H1 (cell line): ENCODE measurements at regions not wholly inside any gene's neighbourhood (a gene's known extent, or its start where the extent isn't known, plus 50 kb on each side); places are given as distances from the start of the nearest gene placed in this dataset.

Experiments used
- CTCF ChIA-PET: fragments of 300-600 bp; sonication (Branson Sonifier 250); formaldehyde crosslinking; loops from one replicate; lab custom pipeline; 2021; ENCODE audit not compliant: partially characterized antibody; lab: Charles Lee
- POLR2A ChIA-PET: fragments of 300-600 bp; sonication (Branson Sonifier 250); formaldehyde crosslinking; loops from one replicate; lab custom pipeline; 2021; ENCODE audit warnings: inconsistent platforms; ENCODE audit not compliant: partially characterized antibody; lab: Charles Lee
- DNase-seq, 2 experiments: peaks; one replicate each; pipeline versions ENCODE4 v3.0.0 to v3.0.0-alpha.2; 2010 to 2022; ENCODE audit warnings: low spot score in 2 of 2, low read depth in 1 of 2, mixed read lengths in 1 of 2
- FAIRE-seq: peaks from 2 replicates; lab custom pipeline; 2011; peaks lifted over from hg19 to GRCh38; lab: Jason Lieb, UNC
- H2AFZ ChIP-seq: 2 replicates; pipeline ENCODE4 v1.8.1; 2012; ENCODE audit warnings: low read length, inconsistent platforms
- H2AK5ac ChIP-seq: 2 replicates; pipeline ENCODE4 v1.6.1; 2013; ENCODE audit warnings: low read depth, low read length
- H2BK120ac ChIP-seq: replicated peaks from 2 replicates; pipeline ENCODE3; 2013; ENCODE audit warnings: low read depth, low read length, inconsistent platforms
- H2BK12ac ChIP-seq: 2 replicates; pipeline ENCODE4 v1.6.1; 2013; ENCODE audit warnings: low read depth, low read length
- H2BK15ac ChIP-seq: 2 replicates; pipeline ENCODE4 v1.6.1; 2013; ENCODE audit warnings: low read length
- H2BK20ac ChIP-seq: 2 replicates; pipeline ENCODE4 v1.6.1; 2013; ENCODE audit warnings: low read length
- H2BK5ac ChIP-seq: 2 replicates; pipeline ENCODE4 v1.6.1; 2013; ENCODE audit warnings: low read depth, low read length
- H3K14ac ChIP-seq: 2 replicates; pipeline ENCODE4 v1.6.1; 2013; ENCODE audit warnings: inconsistent platforms; ENCODE audit not compliant: insufficient read length
- H3K18ac ChIP-seq: 2 replicates; pipeline ENCODE4 v1.6.1; 2013; ENCODE audit warnings: low read length; ENCODE audit errors: extremely low read depth
- H3K23ac ChIP-seq: 2 replicates; pipeline ENCODE4 v1.6.1; 2013; ENCODE audit warnings: inconsistent platforms; ENCODE audit not compliant: insufficient read length
- H3K23me2 ChIP-seq: 2 replicates; pipeline ENCODE4 v1.6.1; 2013; ENCODE audit warnings: low read depth, low read length
- H3K27ac ChIP-seq: 2 replicates; pipeline ENCODE4 v1.6.1; 2011; ENCODE audit warnings: low read depth, low read length, inconsistent platforms
- H3K27me3 ChIP-seq, 4 experiments: replicated peaks in 1 of 4; 1 replicate in 1 of 4; 2 replicates in 3 of 4; pipeline versions ENCODE4 v1.6.1 to v1.8.1; 2011 to 2013; ENCODE audit warnings: low read length in 3 of 4, mild to moderate bottlenecking in 3 of 4, inconsistent platforms in 2 of 4, mixed read lengths in 2 of 4, moderate library complexity in 1 of 4; ENCODE audit not compliant: control insufficient read depth in 3 of 4, insufficient read depth in 3 of 4; ENCODE audit errors: extremely low read depth in 1 of 4
- H3K36me3 ChIP-seq, 4 experiments: 2 replicates each; pipeline versions ENCODE4 v1.6.1 to v1.8.1; 2011 to 2013; ENCODE audit warnings: mild to moderate bottlenecking in 4 of 4, low read length in 3 of 4, moderate library complexity in 2 of 4, control low read depth in 1 of 4, inconsistent platforms in 1 of 4; ENCODE audit not compliant: insufficient read depth in 4 of 4, control insufficient read depth in 2 of 4
- H3K4ac ChIP-seq: replicated peaks from 2 replicates; pipeline ENCODE3; 2013; ENCODE audit warnings: low read length, low read depth, mixed read lengths, inconsistent platforms; ENCODE audit not compliant: insufficient read length
- H3K4me1 ChIP-seq, 4 experiments: replicated peaks in 1 of 4; 1 replicate in 1 of 4; 2 replicates in 3 of 4; pipeline versions ENCODE4 v1.6.1 to v1.8.1; 2011 to 2013; ENCODE audit warnings: low read length in 3 of 4, inconsistent platforms in 2 of 4, mixed read lengths in 1 of 4; ENCODE audit not compliant: insufficient read depth in 4 of 4, control insufficient read depth in 3 of 4
- H3K4me2 ChIP-seq, 2 experiments: 2 replicates each; pipeline versions ENCODE4 v1.6.1 to v1.8.1; 2011 to 2013; ENCODE audit warnings: low read depth in 2 of 2, low read length in 2 of 2, control low read depth in 1 of 2, inconsistent platforms in 1 of 2, mild to moderate bottlenecking in 1 of 2; ENCODE audit not compliant: insufficient read depth in 1 of 2
- H3K4me3 ChIP-seq, 4 experiments: fragments of 200-600, 300-600 bp in 1 of 4; sonication (generic), shearing (Covaris generic), sonication (Bioruptor Twin) in 1 of 4; 2 replicates each; pipeline versions ENCODE4 v1.5.1 to v1.8.1; 2011 to 2016; ENCODE audit warnings: low read length in 4 of 4, low read depth in 3 of 4, control low read depth in 2 of 4, inconsistent platforms in 2 of 4, mild to moderate bottlenecking in 2 of 4, mixed read lengths in 1 of 4, moderate library complexity in 1 of 4; ENCODE audit not compliant: insufficient read depth in 2 of 4; ENCODE audit errors: extremely low read depth in 1 of 4
- H3K56ac ChIP-seq: replicated peaks from 2 replicates; pipeline ENCODE3; 2013; ENCODE audit warnings: low read depth, mild to moderate bottlenecking, mixed read lengths, low read length, inconsistent platforms; ENCODE audit not compliant: insufficient read length
- H3K79me1 ChIP-seq: 2 replicates; pipeline ENCODE4 v1.6.1; 2013; ENCODE audit warnings: low read depth, low read length, control low read depth
- H3K79me2 ChIP-seq, 2 experiments: 2 replicates each; pipeline versions ENCODE4 v1.6.1 to v1.8.1; 2012 to 2013; ENCODE audit warnings: low read length in 2 of 2, mild to moderate bottlenecking in 2 of 2, inconsistent platforms in 1 of 2; ENCODE audit not compliant: insufficient read depth in 2 of 2, control insufficient read depth in 1 of 2
- H3K9ac ChIP-seq, 4 experiments: replicated peaks in 1 of 4; 1 replicate in 1 of 4; 2 replicates in 3 of 4; pipeline versions ENCODE4 v1.6.1 to v1.8.1; 2011 to 2013; ENCODE audit warnings: low read depth in 3 of 4, low read length in 3 of 4, control low read depth in 2 of 4, mild to moderate bottlenecking in 2 of 4, moderate library complexity in 2 of 4, inconsistent platforms in 1 of 4; ENCODE audit errors: extremely low read depth in 1 of 4
- H3K9me3 ChIP-seq, 2 experiments: 2 replicates each; pipeline versions ENCODE4 v1.6.1 to v1.8.1; 2012 to 2013; ENCODE audit warnings: mild to moderate bottlenecking in 2 of 2, moderate library complexity in 2 of 2, control low read depth in 1 of 2, inconsistent platforms in 1 of 2, low read depth in 1 of 2, low read length in 1 of 2, mixed read lengths in 1 of 2; ENCODE audit not compliant: insufficient read depth in 2 of 2
- H4K20me1 ChIP-seq, 2 experiments: replicated peaks in 1 of 2; 2 replicates each; pipeline versions ENCODE3 to v1.8.1; 2011 to 2013; ENCODE audit warnings: inconsistent platforms in 2 of 2, low read length in 2 of 2, mild to moderate bottlenecking in 1 of 2; ENCODE audit not compliant: insufficient read depth in 2 of 2, control insufficient read depth in 1 of 2
- H4K5ac ChIP-seq: 2 replicates; pipeline ENCODE4 v1.6.1; 2013; ENCODE audit warnings: low read length, low read depth, mixed read lengths, inconsistent platforms; ENCODE audit not compliant: insufficient read length
- H4K8ac ChIP-seq: 2 replicates; pipeline ENCODE4 v1.8.0; 2013; ENCODE audit warnings: mild to moderate bottlenecking, moderate library complexity, low read length, inconsistent platforms; ENCODE audit not compliant: insufficient read depth; ENCODE audit errors: extremely low read depth
- H4K91ac ChIP-seq: replicated peaks from 2 replicates; pipeline ENCODE3; 2013; ENCODE audit warnings: low read length, mixed read lengths, inconsistent platforms; ENCODE audit not compliant: insufficient read length
- BACH1 ChIP-seq: IDR thresholded peaks from 2 replicates; pipeline ENCODE4 v1.6.1; 2012; ENCODE audit warnings: low read length, improper control_type of control experiment
- BRCA1 ChIP-seq: IDR thresholded peaks from 2 replicates; pipeline ENCODE4 v1.6.1; 2012; ENCODE audit warnings: low read depth, low read length, improper control_type of control experiment
- GABPA ChIP-seq: IDR thresholded peaks from 2 replicates; pipeline ENCODE4 v1.6.1; 2011; ENCODE audit warnings: mild to moderate bottlenecking, low read length, moderate library complexity, borderline replicate concordance; ENCODE audit not compliant: insufficient read depth
- MAX ChIP-seq: IDR thresholded peaks from 2 replicates; pipeline ENCODE4 v1.6.1; 2012; ENCODE audit warnings: inconsistent platforms
- NANOG ChIP-seq: IDR thresholded peaks from 2 replicates; pipeline ENCODE4 v1.6.1; 2011; ENCODE audit warnings: low read length, low read depth, mild to moderate bottlenecking, inconsistent platforms; ENCODE audit not compliant: insufficient read depth, poor library complexity, severe bottlenecking
- SUZ12 ChIP-seq: fragments of 200-600 bp; sonication (generic); IDR thresholded peaks from 2 replicates; pipeline ENCODE4 v1.6.1; 2012; ENCODE audit warnings: mild to moderate bottlenecking, inconsistent platforms, low read length, moderate library complexity, mixed read lengths
- TBP ChIP-seq: IDR thresholded peaks from 2 replicates; pipeline ENCODE4 v1.6.1; 2011; ENCODE audit warnings: low read depth, low read length, improper control_type of control experiment
- TCF12 ChIP-seq: IDR thresholded peaks from 2 replicates; pipeline ENCODE4 v1.6.1; 2011; ENCODE audit warnings: low read depth, mild to moderate bottlenecking, low read length
- WGBS, 2 experiments: shearing (Covaris generic) in 1 of 2; methylation state at CpG; one replicate each; pipeline versions ENCODE4 v1.1.6 to v1.1.7; 2013 to 2015; ENCODE audit warnings: low lambda C conversion rate in 2 of 2, mixed read lengths in 2 of 2, inconsistent platforms in 1 of 2, low coverage in 1 of 2, missing lambda C conversion rate in 1 of 2; ENCODE audit not compliant: insufficient replicate concordance in 2 of 2, insufficient coverage in 1 of 2, insufficient read length in 1 of 2; ENCODE audit errors: extremely low coverage in 1 of 2, missing lambda C conversion rate in 1 of 2; 5-methylcytosine and 5-hydroxymethylcytosine counted together

GRCh38 chrX:5100004-5100403 is 1128.7 kb downstream of the NLGN4X start:
- Histone ChIP-seq H2BK20ac (no peak overlapping the region), H2BK5ac (no peak overlapping the region), H2BK120ac (no peak overlapping the region), H3K23ac (no peak overlapping the region), H2BK12ac (no peak overlapping the region), H3K4me1 (no peaks in the 10 kb centered on the region), H2BK15ac (no peak overlapping the region), H2AFZ (no peak overlapping the region), H3K14ac (no peak overlapping the region), H4K8ac (no peak overlapping the region), H3K56ac (no peak overlapping the region), H3K4me2 (no peak overlapping the region), H3K4me3 (no peak overlapping the region), H3K9ac (no peak overlapping the region), H3K9me3 (no peaks in the 10 kb centered on the region), H3K23me2 (no peaks in the 10 kb centered on the region), H2AK5ac (no peak overlapping the region), H4K20me1 (no peaks in the 10 kb centered on the region), H3K27me3 (no peaks in the 10 kb centered on the region), H3K4ac (no peak overlapping the region), H4K5ac (no peak overlapping the region), H3K18ac (no peak overlapping the region), H3K27ac (no peak overlapping the region), H3K79me2 (no peaks in the 10 kb centered on the region), H3K79me1 (no peaks in the 10 kb centered on the region), H3K36me3 (no peaks in the 10 kb centered on the region), H4K91ac (no peak overlapping the region)
- TF ChIP-seq BRCA1 (no peak), TCF12 (no peak), SUZ12 (no peak), MAX (no peak), BACH1 (no peak), NANOG (no peak), GABPA (no peak), TBP (no peak)
- FAIRE-seq (no peak), DNase-seq (no peak)
- 95% methylated on average over 8 of the region's 8 CpGs; no CpG with 5 or more reads in 1 of the 2 experiments for WGBS, 2 experiments
- ChIA-PET CTCF (no interaction called here), POLR2A (no interaction called here)
